Panc1 (cell line): ENCODE measurements at regions not wholly inside any gene's neighbourhood (a gene's known extent, or its start where the extent isn't known, plus 50 kb on each side); places are given as distances from the start of the nearest gene placed in this dataset.

Experiments
- ATAC-seq: fragments of 200-7000 bp; cut with Tn5 transposase; 2 replicates; pipeline ENCODE4 v1.9.1; 2020; ENCODE audit warnings: mild to moderate bottlenecking, moderate library complexity
- BruUV-seq: library from RNA; stranded (reverse); fragments of 400-500 nt; replicated peaks from 2 replicates; lab custom pipeline; 2021; lab: Mats Ljungman, UMichigan
- CTCF ChIA-PET: fragments of 300-600 bp; sonication (Branson Sonifier 250); formaldehyde crosslinking; loops from one replicate; lab custom pipeline; 2022; ENCODE audit warnings: antibody characterized with exemption; lab: Charles Lee
- POLR2A ChIA-PET: fragments of 300-600 bp; sonication (Branson Sonifier 250); formaldehyde crosslinking; loops from one replicate; lab custom pipeline; 2022; ENCODE audit warnings: antibody characterized with exemption; lab: Charles Lee
- DNase-seq: peaks from one replicate; pipeline ENCODE4 v3.0.0-alpha.2; 2010; ENCODE audit warnings: low read depth, low spot score
- H3K27ac ChIP-seq: 2 replicates; pipeline ENCODE4 v1.5.1; 2011; ENCODE audit warnings: mild to moderate bottlenecking, low read length, inconsistent platforms
- H3K27me3 ChIP-seq: fragments of 200-500 bp; sonication (Bioruptor generic); 2 replicates; pipeline ENCODE4 v1.6.0; 2014; ENCODE audit warnings: low read length, inconsistent platforms; ENCODE audit not compliant: control insufficient read depth, insufficient read depth
- H3K36me3 ChIP-seq: fragments of 200-500 bp; sonication (Bioruptor generic); 2 replicates; pipeline ENCODE4 v1.5.1; 2014; ENCODE audit warnings: inconsistent platforms, mild to moderate bottlenecking, low read length, moderate library complexity; ENCODE audit not compliant: control insufficient read depth, insufficient read depth
- H3K4me1 ChIP-seq: 2 replicates; pipeline ENCODE4 v1.5.1; 2011; ENCODE audit warnings: inconsistent platforms, mild to moderate bottlenecking, low read length, moderate library complexity; ENCODE audit not compliant: control insufficient read depth, insufficient read depth
- H3K4me3 ChIP-seq, 2 experiments: 2 replicates each; pipeline ENCODE4 v1.5.1; 2011 to 2012; ENCODE audit warnings: low read depth in 2 of 2, low read length in 2 of 2, mild to moderate bottlenecking in 2 of 2, inconsistent platforms in 1 of 2, moderate library complexity in 1 of 2
- H3K9me3 ChIP-seq: fragments of 200-500 bp; sonication (Bioruptor generic); 2 replicates; pipeline ENCODE4 v1.5.1; 2014; ENCODE audit warnings: low read depth, mild to moderate bottlenecking, inconsistent platforms, low read length, moderate library complexity; ENCODE audit not compliant: control insufficient read depth, insufficient read depth
- CTCF ChIP-seq: fragments of 450-650 bp; IDR thresholded peaks from 2 replicates; pipeline ENCODE4 v1.5.1; 2017; ENCODE audit warnings: mild to moderate bottlenecking
- POLR2AphosphoS5 ChIP-seq: IDR thresholded peaks from 2 replicates; pipeline ENCODE4 v1.6.1; 2012; ENCODE audit warnings: mild to moderate bottlenecking, low read depth, low read length, moderate library complexity
- REST ChIP-seq, 2 experiments: IDR thresholded peaks; 2 replicates each; pipeline ENCODE4 v1.6.1; 2011 to 2012; ENCODE audit warnings: low read depth in 2 of 2, control low read depth in 1 of 2, low read length in 1 of 2, mild to moderate bottlenecking in 1 of 2, moderate library complexity in 1 of 2; ENCODE audit not compliant: insufficient read depth in 1 of 2
- SIN3A ChIP-seq: IDR thresholded peaks from 2 replicates; pipeline ENCODE4 v1.6.1; 2012; ENCODE audit warnings: low read depth, mild to moderate bottlenecking, low read length, moderate library complexity, borderline replicate concordance; ENCODE audit not compliant: insufficient read depth
- TCF7L2 ChIP-seq: IDR thresholded peaks from 2 replicates; pipeline ENCODE4 v1.6.1; 2011; ENCODE audit warnings: mild to moderate bottlenecking, low read depth, low read length, inconsistent platforms
- in situ Hi-C: cut with HindIII; loops from 2 replicates; pipeline ENCODE4 v1.10.0; 2016; ENCODE audit warnings: low sequenced_read_pairs, low pct_unique_long_range_greater_than_20kb
- intact Hi-C: fragments of 100-400 bp; cut with micrococcal nuclease; formaldehyde crosslinking; loops from one replicate; pipeline ENCODE4 v1.10.0; 2022; ENCODE audit not compliant: unreplicated experiment

GRCh38 chr17:14699574-14700185, 398.8 kb downstream of the HS3ST3B1 start:
- Histone ChIP-seq H3K9me3 (no peaks in the 10 kb centered on the region), H3K4me3 (no peak overlapping the region), H3K4me1 (no peaks in the 10 kb centered on the region), H3K36me3 (no peaks in the 10 kb centered on the region), H3K27ac (no peak overlapping the region), H3K27me3 (no peaks in the 10 kb centered on the region)
- POLR2A ChIA-PET, result no interaction called here
- TF ChIP-seq TCF7L2 (no peak), POLR2AphosphoS5 (no peak), REST (IDR thresholded peaks at IDR 0.05; ENCODE audit: insufficient read depth in 1 of 2, low read depth in 2 of 2, low read length in 1 of 2) (no peak), SIN3A (no peak), CTCF (no peak)
- ATAC-seq (no peak), DNase-seq (no peak)
- in situ Hi-C loops (no loop called here), intact Hi-C loops (no loop called here)
- CTCF ChIA-PET, result no interaction called here
- BruUV-seq, result no TSS peak

- ChIA-PET POLR2A (no interaction called here), CTCF (no interaction called here)
- DNase-seq, result no peak
- no peaks in the 10 kb centered on the region for H3K9me3 ChIP-seq
- no peaks in the 10 kb centered on the region for H3K36me3 ChIP-seq
- intact Hi-C loops, result no loop called here
- in situ Hi-C loops, result no loop called here
- no peaks in the 10 kb centered on the region for H3K4me1 ChIP-seq
- H3K4me3 ChIP-seq, result no peak overlapping the region
- H3K27me3 ChIP-seq, result no peaks in the 10 kb centered on the region
- no peak for TF ChIP-seq REST (IDR thresholded peaks at IDR 0.05; ENCODE audit: insufficient read depth in 1 of 2, low read depth in 2 of 2, low read length in 1 of 2)
- TF ChIP-seq SIN3A, result no peak
- TF ChIP-seq CTCF, result no peak
- TF ChIP-seq POLR2AphosphoS5, result no peak
- TF ChIP-seq TCF7L2, result no peak
- BruUV-seq, result no TSS peak
- H3K27ac ChIP-seq, result no peak overlapping the region
- ATAC-seq, result no peak
These were observed 392.5 kb downstream of the HS3ST3B1 start for GRCh38 chr17:14693382-14693781.
